ENCODE measurements at regions not wholly inside any gene's neighbourhood (a gene's known extent, or its start where the extent isn't known, plus 50 kb on each side); places are given as distances from the start of the nearest gene placed in this dataset.
A peak's percentile ranks its signal among the peaks of the same experiment; 100 is the strongest.
"Not testable (repeated sequence)": the region's sequence is repeated elsewhere in the genome, so short reads cannot be mapped to it uniquely, and the experiment has no call there.

- H3K27me3 Mint-ChIP-seq; H3K4me1 Mint-ChIP-seq (ENCODE audit: low read depth); H3K36me3 Mint-ChIP-seq (ENCODE audit: low read depth); H3K27ac Mint-ChIP-seq; DNase-seq; H3K9me3 Mint-ChIP-seq; H3K4me3 Mint-ChIP-seq: not testable (repeated sequence)
Observed at GRCh38 chr17:43299300-43300076, 65.7 kb upstream of the RNU2-1 start.

- H3K36me3 Mint-ChIP-seq (ENCODE audit: low read depth); DNase-seq; H3K4me3 Mint-ChIP-seq; H3K27me3 Mint-ChIP-seq; H3K9me3 Mint-ChIP-seq; H3K4me1 Mint-ChIP-seq (ENCODE audit: low read depth); H3K27ac Mint-ChIP-seq: not testable (repeated sequence)
Observed at GRCh38 chr17:43289670-43290069, 55.9 kb upstream of the RNU2-1 start.

- not testable (repeated sequence) for H3K4me1 Mint-ChIP-seq (ENCODE audit: low read depth); H3K27me3 Mint-ChIP-seq; H3K4me3 Mint-ChIP-seq; H3K36me3 Mint-ChIP-seq (ENCODE audit: low read depth); H3K9me3 Mint-ChIP-seq
- peak; percentile 11 for DNase-seq
- peak overlapping the region; percentile 79 for H3K27ac Mint-ChIP-seq
Observed at GRCh38 chr17:43283606-43284005, 49.8 kb upstream of the RNU2-1 start.
